ENCODE measurements at regions not wholly inside any gene's neighbourhood (a gene's known extent, or its start where the extent isn't known, plus 50 kb on each side); places are given as distances from the start of the nearest gene placed in this dataset.
A peak's percentile ranks its signal among the peaks of the same experiment; 100 is the strongest.

DNA sequence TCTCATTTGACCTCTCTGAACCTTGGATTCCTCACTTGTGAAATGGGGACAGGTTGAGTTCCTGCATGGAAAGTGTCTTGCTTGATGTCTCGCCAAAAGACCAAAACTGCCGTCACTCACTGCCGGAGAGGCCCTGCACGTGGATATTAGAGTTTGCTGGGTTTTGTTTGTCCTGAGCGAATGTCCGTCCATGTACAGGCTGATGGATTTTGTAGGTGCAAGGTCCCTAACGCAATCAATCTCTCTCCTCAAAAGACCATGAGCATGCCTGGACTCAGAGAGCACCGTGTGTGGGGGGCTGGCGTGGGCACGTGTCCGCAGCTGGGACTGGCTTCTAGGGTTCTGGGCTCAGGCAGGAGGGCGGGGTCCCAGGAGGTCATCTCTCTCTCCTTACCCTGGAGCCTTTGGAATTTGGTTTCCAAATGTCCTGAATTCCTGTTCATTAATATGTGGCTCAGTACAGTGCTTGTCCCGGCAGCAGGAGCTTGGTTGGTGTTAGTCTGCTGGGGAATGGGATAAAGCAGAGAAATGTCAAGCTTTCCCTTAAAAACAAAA, 146.0 kb upstream of the IER5L start:
- ChIA-PET POLR2A (ENCODE audit: low non-redundant PET) (interaction anchor here (0.6 kb wide), 1 partner anchor 59 kb away, joined by 6 read pairs; no protein-coding TSS in a partner anchor), CTCF (interaction anchor here (0.7 to 1.1 kb wide), 2 partner anchors 113 to 170 kb away, joined by 3 to 5 read pairs; no protein-coding TSS in a partner anchor)
- 0 out of 2 replicates have a peak overlapping the region, but pooled peaks have one; percentile 13 for H3K27ac ChIP-seq
- no peak for TF ChIP-seq CTCF (conservative IDR thresholded peaks at IDR 0.05; ENCODE audit: low read depth)
- DNase-seq (ENCODE audit: low spot score), result no peak

- H3K27ac ChIP-seq, result peak overlapping the region; percentile 72
- POLR2A ChIA-PET (ENCODE audit: low non-redundant PET), result interaction anchor here (0.6 kb wide), 1 partner anchor 59 kb away, joined by 6 read pairs; no protein-coding TSS in a partner anchor
- CTCF ChIA-PET, result interaction anchor here (1.1 kb wide), 1 partner anchor 113 kb away, joined by 5 read pairs; no protein-coding TSS in a partner anchor
These were observed 145.4 kb upstream of the IER5L start for GRCh38 chr9:129323376-129323998.

GRCh38 chr9:129322641-129323375, 144.7 kb upstream of the IER5L start:
- TF ChIP-seq CTCF (conservative IDR thresholded peaks at IDR 0.05; ENCODE audit: low read depth), result no peak
- ChIA-PET POLR2A (ENCODE audit: low non-redundant PET) (interaction anchor here (1.2 kb wide), 1 partner anchor 145 kb away, joined by 4 read pairs; the partner anchor contains the start of gene IER5L), CTCF (interaction anchor here (1.0 to 1.1 kb wide), 2 partner anchors 9 to 180 kb away, joined by 3 read pairs; no protein-coding TSS in a partner anchor)
- no peak for DNase-seq (ENCODE audit: low spot score)
- H3K27ac ChIP-seq, result peak overlapping the region; percentile 72

More at GRCh38 chr9:129323376-129323998, 145.4 kb upstream of the IER5L start:
- DNase-seq (ENCODE audit: low spot score), result no peak
- no peak for TF ChIP-seq CTCF (conservative IDR thresholded peaks at IDR 0.05; ENCODE audit: low read depth)

- POLR2A ChIA-PET (ENCODE audit: low non-redundant PET), result interaction anchor here (1.0 to 1.2 kb wide), 2 partner anchors 10 to 144 kb away, joined by 3 to 4 read pairs; partner anchors contain the start of gene IER5L
- no peak for DNase-seq (ENCODE audit: low spot score)
- peak overlapping the region; percentile 72 for H3K27ac ChIP-seq
- TF ChIP-seq CTCF (conservative IDR thresholded peaks at IDR 0.05; ENCODE audit: low read depth), result no peak
- CTCF ChIA-PET, result interaction anchor here (1.0 to 1.1 kb wide), 2 partner anchors 10 to 179 kb away, joined by 3 read pairs; no protein-coding TSS in a partner anchor
These were observed 144.1 kb upstream of the IER5L start for GRCh38 chr9:129322022-129322621.

GRCh38 chr9:129321286-129322021, 143.4 kb upstream of the IER5L start:
- DNase-seq (ENCODE audit: low spot score), result no peak
- ChIA-PET POLR2A (ENCODE audit: low non-redundant PET) (interaction anchor here (0.6 to 1.3 kb wide), 4 partner anchors 11 to 143 kb away, joined by 3 read pairs; partner anchors contain the start of gene IER5L), CTCF (interaction anchor here (1.1 kb wide), 2 partner anchors 10 to 147 kb away, joined by 3 to 4 read pairs; no protein-coding TSS in a partner anchor)
- peak overlapping the region; percentile 72 for H3K27ac ChIP-seq
- TF ChIP-seq CTCF (conservative IDR thresholded peaks at IDR 0.05; ENCODE audit: low read depth), result no peak
